ENCODE measurements at regions not wholly inside any gene's neighbourhood (a gene's known extent, or its start where the extent isn't known, plus 50 kb on each side); places are given as distances from the start of the nearest gene placed in this dataset.
"Not testable (repeated sequence)": the region's sequence is repeated elsewhere in the genome, so short reads cannot be mapped to it uniquely, and the experiment has no call there.

DNA sequence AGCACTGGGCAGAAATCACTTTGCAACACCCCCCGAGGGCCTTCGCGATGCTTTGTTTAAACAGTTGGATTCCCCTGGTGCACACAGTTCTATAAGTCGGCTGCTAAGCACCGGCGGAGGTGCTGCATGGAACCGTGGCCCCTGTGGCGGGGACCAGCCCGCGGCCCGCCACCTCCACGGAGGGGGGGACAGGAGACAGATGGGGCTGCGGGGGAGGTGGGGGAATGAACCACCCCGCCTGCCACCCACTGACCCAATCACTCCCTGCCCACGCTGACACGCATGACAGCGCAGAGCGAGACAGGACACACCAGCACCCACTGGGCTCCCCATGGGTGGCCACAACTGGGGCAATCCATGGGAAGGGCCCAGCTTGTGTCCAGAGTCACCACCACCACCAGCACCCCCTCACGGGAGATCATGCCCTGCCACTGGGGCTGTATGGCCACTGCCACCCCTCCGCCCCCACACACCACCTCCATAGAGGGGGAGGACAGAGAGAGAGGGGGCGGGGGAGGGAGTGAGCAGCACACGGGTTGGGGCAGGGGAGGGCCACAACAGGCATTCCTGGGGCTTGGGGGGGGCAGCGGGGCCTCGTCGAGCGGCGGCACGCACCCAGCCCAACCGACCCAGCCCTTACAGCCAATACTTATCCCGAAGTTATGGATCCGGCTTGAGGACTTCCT is 118.3 kb upstream of the ANKRD30BL start (continued):
- no peak for TF ChIP-seq SRF (CRISPR knock-in tag; IDR thresholded peaks at IDR 0.05)

DNA sequence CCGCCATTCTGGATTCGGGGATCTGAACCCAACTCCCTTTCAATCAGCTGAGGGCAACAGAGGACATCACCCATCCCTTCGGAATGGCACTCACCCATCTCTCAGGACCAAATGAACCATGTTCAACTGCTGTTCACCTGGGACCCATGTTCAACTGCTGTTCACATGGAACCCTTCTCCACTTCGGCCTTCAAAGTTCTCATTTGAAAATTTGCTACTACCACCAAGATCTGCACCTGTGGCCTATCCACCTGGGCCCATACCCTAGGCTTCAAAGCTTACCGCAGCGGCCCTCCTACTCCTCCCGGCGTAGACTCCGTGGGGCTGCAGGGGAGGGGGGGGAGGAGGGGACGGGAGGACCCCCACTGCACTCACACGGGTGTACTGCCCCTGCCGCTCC is 119.2 kb upstream of the ANKRD30BL start:
- Histone ChIP-seq H2AFZ (ENCODE audit: low read depth, low read length) (no peak overlapping the region), H4K20me1 (replicated peaks; ENCODE audit: control insufficient read depth, insufficient read depth, low read length) (no peaks in the 10 kb centered on the region), H3K4me2 (ENCODE audit: insufficient read depth, low read length) (no peak overlapping the region), H3K9me3 (replicated peaks; ENCODE audit: control insufficient read depth, insufficient read depth, low read depth, low read length) (no peaks in the 10 kb centered on the region), H3K9ac (ENCODE audit: insufficient read depth in 1 of 2, low read depth in 2 of 2, low read length in 2 of 2) (no peak overlapping the region), H3K9me1 (ENCODE audit: control insufficient read depth, insufficient read depth, low read length) (no peaks in the 10 kb centered on the region), H3K36me3 (ENCODE audit: control insufficient read depth, insufficient read depth, low read length) (no peaks in the 10 kb centered on the region), H3K27ac (ENCODE audit: extremely low read depth, low read depth, low read length) (no peak overlapping the region), H3K4me1 (replicated peaks in 1 of 2; ENCODE audit: control insufficient read depth in 2 of 2, insufficient read depth in 2 of 2, low read length in 2 of 2) (peaks cover 0 to 6% of the 10 kb centered on the region in 2 experiments; a peak in 2 of 5 replicates), H3K4me3 (no peak overlapping the region), H3K79me2 (ENCODE audit: control insufficient read depth, insufficient read depth, low read length) (no peaks in the 10 kb centered on the region), H3K27me3 (ENCODE audit: control insufficient read depth in 2 of 2, insufficient read depth in 2 of 2, low read length in 2 of 2) (peaks cover 0 to 43% of the 10 kb centered on the region in 2 experiments; a peak in 2 of 5 replicates)
- FAIRE-seq, result no peak
- intact Hi-C loops (cut with micrococcal nuclease), result no loop called here
- ChIA-PET POLR2A (no interaction called here), CTCF (ENCODE audit: low intra/inter-chr PET ratio) (no interaction called here)
- in situ Hi-C loops (cut with MboI), result no loop called here
- WGBS (ENCODE audit: insufficient coverage, low coverage, missing lambda C conversion rate), result 0% methylated on average over 7 of the region's 12 CpGs
- no peak for DNase-seq (ENCODE audit: extremely low read depth in 1 of 4, low spot score in 3 of 4)
- TF ChIP-seq MEIS2 (IDR thresholded peaks at IDR 0.05; ENCODE audit: partially characterized antibody), result no peak
- TF ChIP-seq ZNF586 (CRISPR knock-in tag; conservative IDR thresholded peaks at IDR 0.05), result no peak
- no peak for ATAC-seq
- no TSS peak for BruUV-seq (replicated peaks)

DNA sequence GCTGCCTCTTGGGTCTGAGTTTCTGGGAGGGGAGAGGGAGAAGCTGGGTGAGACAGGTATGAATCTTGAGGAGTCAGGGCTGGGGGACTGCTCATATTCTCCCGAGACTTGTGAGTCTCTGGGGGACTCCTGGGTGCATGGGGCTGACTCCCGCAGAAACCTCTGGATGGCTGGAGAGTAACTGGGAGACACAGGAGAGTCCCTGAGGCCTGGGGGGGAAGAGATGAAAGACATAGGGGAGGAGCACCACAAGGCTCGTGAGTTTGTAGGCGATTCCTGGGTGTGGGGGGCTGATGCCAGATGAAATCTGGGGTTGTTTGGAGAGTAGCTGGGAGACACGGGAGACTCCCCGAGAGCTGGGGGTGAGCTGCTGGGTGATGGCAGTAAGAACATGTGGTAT is 120.4 kb upstream of the ANKRD30BL start:
- H3K9me3 ChIP-seq (replicated peaks; ENCODE audit: control insufficient read depth, insufficient read depth, low read depth, low read length); H2AFZ ChIP-seq (ENCODE audit: low read depth, low read length); H3K4me3 ChIP-seq; FAIRE-seq; H3K36me3 ChIP-seq (ENCODE audit: control insufficient read depth, insufficient read depth, low read length); H3K4me2 ChIP-seq (ENCODE audit: insufficient read depth, low read length); ATAC-seq; H3K9ac ChIP-seq (ENCODE audit: insufficient read depth in 1 of 2, low read depth in 2 of 2, low read length in 2 of 2); intact Hi-C loops (cut with micrococcal nuclease); H3K4me1 ChIP-seq (replicated peaks in 1 of 2; ENCODE audit: control insufficient read depth in 2 of 2, insufficient read depth in 2 of 2, low read length in 2 of 2); H3K9me1 ChIP-seq (ENCODE audit: control insufficient read depth, insufficient read depth, low read length); H4K20me1 ChIP-seq (replicated peaks; ENCODE audit: control insufficient read depth, insufficient read depth, low read length); H3K27ac ChIP-seq (ENCODE audit: extremely low read depth, low read depth, low read length); POLR2A ChIA-PET; H3K79me2 ChIP-seq (ENCODE audit: control insufficient read depth, insufficient read depth, low read length); in situ Hi-C loops (cut with MboI); BruUV-seq (replicated peaks); DNase-seq (ENCODE audit: extremely low read depth in 1 of 4, low spot score in 3 of 4); CTCF ChIA-PET (ENCODE audit: low intra/inter-chr PET ratio): not testable (repeated sequence)
- WGBS (ENCODE audit: insufficient coverage, low coverage, missing lambda C conversion rate), result 5% methylated on average over 6 of the region's 6 CpGs
- H3K27me3 ChIP-seq (ENCODE audit: control insufficient read depth in 2 of 2, insufficient read depth in 2 of 2, low read length in 2 of 2), result peaks cover 0 to 46% of the 10 kb centered on the region in 2 experiments; a peak in 2 of 5 replicates
